DMS79 (cell line): ENCODE measurements at regions not wholly inside any gene's neighbourhood (a gene's known extent, or its start where the extent isn't known, plus 50 kb on each side); places are given as distances from the start of the nearest gene placed in this dataset.
A peak's percentile ranks its signal among the peaks of the same experiment; 100 is the strongest.

Experiments used
- DNase-seq: peaks from one replicate; lab custom pipeline; 2025; lab: John Stamatoyannopoulos, UW

DNA sequence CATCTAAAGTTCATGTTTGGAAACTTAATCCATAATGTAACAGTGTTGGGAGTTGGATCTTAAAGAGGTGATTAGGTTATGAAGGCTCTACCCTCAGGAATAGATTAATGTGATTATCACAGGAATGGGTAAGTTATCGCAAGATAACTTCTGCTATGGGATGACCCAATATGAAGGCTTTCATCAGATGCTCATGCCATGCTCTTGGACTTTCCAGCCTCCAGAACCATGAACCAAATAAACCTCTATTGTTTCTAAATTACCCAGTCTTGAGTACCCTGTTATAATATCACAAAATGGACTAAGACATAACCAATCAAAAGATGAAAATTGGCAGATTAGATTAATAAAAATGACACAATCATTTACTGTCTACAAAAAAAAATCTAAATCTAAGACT lies 906.9 kb upstream of the SOX9 start:
- DNase-seq = no peak

DNA sequence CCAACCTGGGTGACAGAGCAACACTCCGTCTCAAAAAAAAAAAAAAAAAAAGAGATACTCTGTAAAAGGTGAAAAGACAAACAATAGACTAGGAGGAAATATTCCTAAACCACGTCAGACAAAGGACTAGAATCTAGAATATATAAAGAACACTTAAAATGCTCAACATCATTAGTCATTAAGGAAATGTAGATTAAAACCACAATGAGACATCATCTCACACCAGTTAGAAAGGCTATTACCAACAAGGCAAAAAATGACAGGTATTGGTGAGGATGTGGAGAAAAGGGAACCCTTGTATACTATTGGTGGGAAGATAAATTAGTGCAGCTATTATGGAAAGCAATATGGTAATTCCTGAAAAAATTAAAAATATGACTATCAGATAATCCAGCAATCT lies 903.1 kb upstream of the SOX9 start:
- no peak for DNase-seq

DNA sequence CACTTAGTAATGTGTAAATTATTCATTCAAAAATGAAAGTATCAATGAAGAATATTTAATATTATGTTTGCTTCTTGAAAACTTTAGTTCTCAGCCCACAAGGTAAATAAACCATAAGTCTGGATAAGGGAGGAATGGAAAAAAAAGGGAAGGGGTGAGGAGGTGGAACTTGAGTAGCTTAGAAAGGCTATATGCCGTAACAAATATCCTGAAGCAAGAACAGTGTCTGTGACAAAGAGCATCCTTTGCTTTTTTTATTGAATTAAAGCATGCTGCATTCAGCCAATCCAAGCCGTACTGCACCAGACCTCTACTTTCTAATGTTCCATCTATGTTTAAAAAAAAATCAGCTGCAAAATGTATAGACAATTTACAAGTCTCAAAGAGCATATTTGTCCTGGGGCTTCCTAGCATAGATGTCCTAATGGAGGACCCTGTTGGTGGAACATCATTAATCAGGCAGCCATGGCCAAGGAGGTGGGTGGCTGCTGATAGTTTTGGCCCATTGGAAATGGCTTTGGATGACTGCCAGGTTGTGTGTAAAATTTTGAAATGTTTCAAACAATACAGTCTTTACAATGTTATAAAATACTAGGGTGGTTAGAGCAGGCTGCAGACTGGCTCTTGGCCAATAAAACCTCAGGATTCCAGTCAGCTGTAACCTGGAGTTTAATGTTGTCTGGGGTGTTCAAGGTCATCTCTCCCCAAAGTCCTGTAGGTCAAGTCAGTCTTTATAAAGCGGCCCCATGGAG lies 895.8 kb upstream of the SOX9 start:
- peak; percentile 57 for DNase-seq

DNA sequence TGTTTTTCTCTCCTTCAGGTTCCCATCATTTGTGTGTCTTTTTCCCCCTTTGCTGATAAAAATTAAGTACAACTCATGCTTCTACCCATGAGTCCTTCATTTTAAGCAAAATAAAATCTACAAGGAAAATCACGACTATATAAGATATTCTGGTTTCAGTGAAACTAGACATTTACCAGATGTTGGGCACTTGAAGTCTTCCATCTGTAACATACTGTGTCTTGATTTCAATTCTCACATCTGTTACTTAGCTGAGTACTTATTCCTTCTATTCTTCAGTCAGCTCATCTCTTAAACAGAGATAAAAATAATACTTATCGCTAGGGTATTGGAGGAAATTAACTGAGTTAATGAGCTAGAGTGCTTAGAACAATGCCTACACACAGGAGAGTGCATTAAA lies 893.0 kb upstream of the SOX9 start:
- no peak for DNase-seq

DNA sequence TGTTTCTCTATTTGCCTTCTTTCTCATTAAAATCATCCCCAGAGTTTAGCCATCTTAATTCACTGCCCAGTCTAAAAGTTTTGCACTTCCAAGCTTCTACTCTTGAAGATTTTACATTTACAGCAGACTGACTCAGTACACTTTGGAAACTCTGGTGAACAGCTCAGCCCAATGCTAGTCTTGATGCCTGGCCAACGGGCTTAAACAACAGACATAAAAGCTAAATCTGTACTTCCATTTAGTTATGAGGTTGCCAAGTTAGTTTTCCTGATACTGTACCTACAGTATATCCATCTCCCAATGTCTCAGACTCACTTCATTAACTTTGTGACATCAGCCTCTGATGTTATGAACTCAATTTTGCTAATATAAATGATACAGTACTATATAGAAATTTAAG lies 891.8 kb upstream of the SOX9 start:
- DNase-seq = no peak

DNA sequence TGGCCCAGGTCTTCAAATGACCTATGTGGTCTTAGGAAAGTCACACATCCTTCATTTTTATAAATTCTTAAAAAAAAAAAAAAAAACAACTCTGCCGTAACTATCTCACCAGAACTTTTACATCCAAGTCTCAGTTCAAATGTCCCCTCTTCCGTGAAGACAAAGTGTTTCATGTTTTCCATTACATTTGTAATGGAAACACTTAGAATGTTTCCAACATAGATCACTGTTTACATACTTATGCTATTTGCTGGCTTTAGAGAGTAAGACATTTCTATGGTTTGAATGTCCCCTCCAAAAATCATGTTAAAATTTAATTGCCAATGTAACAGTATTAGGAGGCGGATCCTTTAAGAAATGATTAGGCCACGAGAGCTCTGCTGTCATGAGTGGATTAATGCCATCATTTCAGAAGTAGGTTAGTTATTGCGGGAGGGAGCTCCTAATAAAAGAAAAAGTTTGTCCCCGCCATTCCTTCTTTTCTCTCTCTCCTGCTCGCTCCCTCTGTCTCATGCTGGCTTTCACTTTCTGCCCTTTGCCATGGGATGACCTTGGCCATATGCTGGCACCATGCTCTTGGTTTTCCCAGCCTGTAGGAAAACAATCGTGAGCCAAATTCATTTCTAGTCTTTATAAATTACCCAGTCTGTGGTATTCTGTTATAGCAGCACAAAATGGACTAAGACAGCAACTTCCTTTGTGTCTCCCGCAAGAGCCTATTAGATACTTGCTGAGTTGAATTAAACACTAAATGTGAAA lies 887.8 kb upstream of the SOX9 start:
- no peak for DNase-seq

DNA sequence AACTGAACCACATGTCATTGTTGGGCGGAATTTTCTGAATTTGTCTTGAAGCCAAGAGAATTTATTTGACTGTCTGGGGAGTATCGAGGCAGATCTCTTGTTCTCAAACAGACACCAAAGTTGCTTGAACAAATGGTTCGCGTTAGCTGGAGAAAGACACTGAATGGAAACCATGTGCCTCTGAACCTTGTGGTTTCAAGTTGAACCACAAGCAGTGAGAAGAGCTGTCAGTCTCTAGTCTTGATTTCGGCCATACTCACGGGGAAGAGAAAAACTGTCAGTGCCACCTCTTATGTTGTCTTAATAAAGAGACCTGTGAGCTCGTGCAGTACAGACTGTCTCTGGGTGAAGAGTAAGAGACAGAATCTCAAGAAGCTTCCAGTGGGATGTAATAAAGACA lies 886.5 kb upstream of the SOX9 start:
- DNase-seq = no peak

DNA sequence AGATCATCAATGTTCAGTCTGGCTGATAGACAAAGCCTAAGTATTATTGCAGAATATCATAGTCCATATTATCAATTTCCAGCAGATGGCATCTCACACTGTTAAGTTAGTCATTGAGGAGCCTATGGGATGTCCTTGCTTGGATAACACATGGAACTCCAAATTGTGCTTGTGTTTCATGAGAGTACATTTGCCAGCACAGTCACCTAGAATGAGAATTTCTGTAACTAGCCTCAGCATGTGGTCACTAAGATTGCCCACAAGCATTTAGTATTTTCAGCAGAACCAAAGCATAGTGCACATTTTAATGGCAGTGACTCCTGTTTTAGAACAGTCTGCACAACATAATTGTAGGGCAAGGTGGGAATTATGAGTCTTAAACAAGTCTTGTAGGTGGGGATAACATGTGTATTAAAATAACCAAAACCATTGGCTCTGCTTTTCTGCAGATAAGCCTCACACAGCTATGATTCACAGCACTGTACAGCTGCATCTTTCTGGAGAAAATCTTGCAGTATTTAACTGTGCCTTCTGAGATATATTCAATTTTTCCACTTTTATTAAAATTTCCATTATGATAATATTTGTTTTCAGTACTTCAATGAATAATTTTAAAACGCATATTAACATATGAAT lies 882.8 kb upstream of the SOX9 start:
- no peak for DNase-seq

DNA sequence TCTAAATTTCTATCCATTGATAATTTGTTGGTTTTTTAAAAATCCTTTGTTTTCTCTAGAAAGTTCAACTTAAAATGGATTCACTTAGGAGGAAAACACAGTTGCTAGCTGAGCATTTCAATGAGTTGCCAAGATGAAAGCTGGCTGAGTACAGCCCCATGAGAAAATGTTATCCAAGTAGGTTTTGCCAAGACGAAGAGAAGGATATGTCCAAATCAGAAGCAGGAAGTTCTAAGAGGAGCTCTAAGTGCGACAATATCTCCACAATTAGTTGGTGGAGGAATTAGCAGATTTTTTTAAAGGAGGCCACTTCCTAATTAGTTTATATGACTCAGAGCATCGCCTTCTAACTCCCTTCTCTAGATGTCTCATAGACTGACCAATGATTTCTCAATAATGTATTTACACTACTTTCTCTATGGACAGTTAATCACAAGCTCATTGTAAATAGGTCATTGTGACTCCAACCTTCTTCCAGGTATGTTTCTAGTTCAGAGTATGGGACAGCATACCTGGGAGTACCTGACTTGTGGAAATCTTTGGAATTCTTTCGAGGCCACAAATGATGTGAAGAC lies 873.3 kb upstream of the SOX9 start:
- DNase-seq = no peak

DNA sequence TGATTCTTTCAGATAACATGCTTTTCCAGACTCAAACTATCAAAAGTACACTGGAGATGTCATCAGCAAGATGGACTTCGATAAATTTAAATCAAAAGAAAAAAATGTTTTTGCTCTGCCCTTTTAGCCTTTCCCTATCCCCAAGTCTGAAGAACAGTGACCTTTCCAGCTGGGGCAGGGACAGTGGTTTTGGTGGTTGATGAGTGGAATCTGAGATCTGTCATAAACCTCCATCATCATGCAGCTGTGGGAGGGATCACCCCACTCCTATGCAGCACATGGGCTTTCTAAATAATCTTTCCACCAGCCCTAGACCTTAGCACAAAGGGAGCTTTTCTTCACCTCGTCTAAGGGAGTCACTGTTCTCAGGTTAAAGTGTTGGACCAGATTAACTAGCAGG lies 869.5 kb upstream of the SOX9 start:
- no peak for DNase-seq

DNA sequence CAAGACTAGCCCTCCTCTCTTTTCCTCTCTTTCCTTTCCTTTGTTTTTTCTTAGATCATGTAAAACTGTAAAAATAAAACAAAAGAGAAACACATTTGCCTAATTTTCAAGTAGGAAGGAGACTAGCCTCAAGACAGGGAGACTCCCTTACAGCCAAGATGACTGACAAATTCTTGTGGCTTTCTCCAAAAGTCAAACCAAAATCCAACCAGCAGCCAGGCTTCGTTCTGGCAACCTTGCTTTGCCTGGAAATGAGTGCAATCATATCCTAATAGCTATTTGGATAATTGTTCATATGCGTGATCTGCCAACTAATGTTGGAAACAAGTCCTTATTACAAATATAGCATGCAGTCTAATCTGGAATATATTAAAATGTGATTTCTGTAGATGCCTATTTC lies 868.9 kb upstream of the SOX9 start:
- DNase-seq = no peak

DNA sequence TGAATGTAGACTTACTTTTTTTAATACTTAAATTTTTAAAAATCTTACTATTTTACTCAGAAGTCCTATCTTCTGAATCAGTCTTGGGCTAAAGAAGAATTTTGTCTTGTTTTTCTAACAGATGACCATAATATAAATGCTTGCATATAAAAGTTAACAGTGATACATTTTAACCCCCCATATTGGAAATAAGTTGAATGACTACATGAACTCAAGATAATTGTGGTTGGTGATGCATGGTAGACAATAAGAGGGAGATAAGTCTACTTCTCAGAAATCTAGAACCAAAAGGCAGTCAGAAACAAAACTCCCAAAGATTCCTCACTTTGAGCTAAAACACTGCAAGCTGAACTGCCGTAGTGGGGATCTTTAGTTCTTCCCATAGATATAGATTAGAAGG lies 868.4 kb upstream of the SOX9 start:
- no peak for DNase-seq

DNA sequence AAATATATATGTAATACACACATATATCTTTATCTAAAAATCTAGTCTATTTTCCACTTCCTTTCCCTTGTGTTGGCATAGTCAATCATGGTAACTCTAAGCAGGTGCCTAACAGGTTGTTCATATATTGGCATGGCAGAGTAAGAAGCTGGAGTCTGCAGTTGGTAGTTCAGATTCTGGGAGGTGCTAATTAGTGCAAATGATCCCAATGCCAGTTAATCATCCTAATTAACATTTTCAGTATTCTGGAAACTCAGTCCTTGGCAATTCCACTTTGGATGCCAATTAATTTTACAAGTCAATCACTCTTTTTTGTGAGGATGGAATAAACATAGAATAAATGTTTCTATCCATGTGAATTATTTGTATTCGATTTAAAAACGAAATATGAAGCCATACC lies 863.7 kb upstream of the SOX9 start:
- no peak for DNase-seq

DNA sequence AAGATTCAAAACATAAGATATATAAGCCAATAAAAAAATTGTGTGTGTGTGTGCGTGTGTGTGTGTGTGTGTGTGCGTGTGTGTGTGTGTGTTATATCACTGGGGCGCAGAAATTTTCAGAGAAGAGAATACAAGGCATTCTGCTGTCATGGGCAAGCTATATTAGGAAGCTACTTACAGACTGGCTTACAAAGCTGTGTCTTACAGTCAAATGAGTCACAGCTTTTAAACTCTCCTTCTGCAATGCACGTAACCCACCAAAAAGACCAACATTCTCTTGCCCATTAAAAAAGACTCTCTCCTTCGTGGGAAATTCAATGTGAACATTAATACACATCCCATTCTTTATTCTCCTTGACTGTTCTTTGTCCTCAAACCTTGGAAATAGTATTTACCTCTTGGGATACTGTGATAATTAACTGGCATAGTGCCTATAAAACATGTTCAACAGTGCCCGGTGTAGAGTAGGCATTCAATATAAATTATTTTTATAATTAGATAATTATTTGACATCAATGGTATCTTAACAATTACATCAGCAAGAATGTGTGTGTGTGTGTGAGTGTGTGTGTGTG lies 860.4 kb upstream of the SOX9 start:
- DNase-seq = no peak

DNA sequence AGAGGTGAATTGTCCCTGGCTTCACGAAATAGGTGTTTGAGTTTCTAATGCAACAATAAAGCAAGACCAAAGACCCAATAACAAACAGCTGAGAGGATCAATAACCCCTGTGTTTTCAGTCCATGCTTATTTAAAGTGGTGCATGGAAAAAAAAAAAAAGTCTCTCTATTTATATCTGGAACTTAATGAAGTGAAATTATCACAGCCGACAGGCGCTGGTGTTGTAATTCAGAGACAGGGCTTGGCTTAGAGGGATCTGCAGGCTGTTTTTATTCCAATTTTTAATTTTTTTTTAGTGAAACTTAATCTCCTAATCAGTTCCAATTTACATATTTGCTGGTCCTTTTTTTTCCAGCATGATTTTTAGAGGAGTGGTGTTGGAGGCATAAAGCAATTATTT lies 858.2 kb upstream of the SOX9 start:
- no peak for DNase-seq

DNA sequence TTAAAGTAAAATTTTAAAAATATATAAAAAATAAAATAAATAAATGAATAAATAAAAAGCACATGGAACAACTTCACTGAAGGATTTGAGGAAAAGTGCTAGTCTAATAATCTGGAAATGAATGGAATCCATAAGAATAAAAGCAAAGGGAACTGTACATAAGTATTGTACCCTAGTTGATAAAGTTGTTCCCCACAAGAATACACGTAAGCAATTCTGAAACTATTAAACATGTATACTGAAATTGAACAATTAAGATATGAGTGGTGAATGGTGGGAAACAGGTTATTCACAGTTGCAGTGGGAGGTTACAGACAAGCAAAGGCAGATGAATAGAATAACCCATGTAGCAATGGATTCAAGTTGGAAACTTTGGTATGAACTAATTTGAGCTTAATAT lies 853.2 kb upstream of the SOX9 start:
- DNase-seq = no peak

DNA sequence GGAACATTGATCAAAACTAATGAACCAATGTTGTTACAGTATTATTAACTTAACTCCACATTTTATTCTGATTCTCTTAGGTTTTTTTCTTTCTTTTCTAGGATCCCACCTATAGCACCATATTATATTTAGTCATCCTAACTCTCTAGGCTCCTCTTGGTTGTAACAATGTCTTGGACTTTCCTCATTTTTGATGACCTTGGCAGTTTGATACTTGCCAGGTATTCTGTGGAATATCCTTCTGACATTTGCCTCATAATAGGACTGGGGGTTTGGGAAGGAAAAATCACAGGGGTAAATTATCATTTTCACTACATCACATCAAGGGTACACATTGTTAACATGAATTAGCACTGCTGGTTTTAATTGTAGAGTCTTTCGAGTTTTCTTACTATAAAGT lies 851.6 kb upstream of the SOX9 start:
- no peak for DNase-seq

DNA sequence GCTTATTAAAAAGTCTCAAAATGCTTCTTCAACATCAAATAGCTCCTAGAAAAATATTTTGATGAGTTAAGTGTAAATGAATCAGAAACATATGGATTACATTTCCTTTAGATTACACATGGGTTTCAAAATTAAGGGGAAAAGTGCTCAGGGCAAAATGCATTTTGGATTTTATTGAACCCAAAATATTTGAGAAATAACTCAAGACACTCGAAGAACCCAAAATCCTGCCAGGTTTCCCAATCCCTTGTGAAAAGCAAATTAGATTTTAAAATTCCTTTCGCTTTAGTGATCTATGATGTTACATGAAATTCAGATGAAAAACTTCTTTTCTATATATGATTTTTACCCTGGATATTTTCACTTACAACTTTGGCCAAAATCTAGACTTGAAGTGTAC lies 847.4 kb upstream of the SOX9 start:
- no peak for DNase-seq

DNA sequence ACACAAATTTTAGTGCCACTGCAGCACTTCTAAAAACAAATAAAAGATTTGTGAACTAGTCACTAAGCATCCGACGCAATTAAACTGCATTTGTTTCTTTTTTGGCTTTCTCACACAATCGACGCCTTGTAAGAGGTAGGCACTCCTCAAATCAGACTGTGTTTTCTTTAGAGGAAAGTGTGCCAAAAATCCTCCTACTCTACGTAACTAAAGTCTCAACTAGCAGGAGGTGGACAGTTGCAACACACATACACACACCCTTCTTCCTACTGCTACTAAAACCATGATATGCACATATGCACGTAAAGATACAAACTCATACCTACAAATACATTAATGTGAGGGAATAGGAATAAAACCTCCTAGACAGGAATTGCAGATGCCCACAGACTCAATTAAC lies 844.7 kb upstream of the SOX9 start:
- DNase-seq = no peak

DNA sequence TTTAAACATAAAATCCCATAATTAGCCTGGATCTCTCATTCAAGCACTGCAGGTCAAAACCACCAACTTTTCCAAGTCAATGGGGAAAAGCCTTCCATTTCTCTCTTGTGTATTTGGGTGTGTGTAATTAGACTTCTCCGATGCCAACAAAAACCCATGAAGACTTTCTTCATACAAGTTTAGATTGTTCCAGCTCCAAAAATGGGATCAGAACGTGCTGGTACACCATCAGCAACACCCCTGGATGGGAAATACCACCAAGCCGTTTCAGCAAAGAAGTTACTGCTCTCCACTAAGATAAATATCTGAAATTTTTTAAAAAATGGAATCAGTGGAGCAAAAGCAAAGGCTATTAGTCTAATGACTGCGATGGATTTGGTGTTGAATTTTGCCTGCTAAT lies 837.3 kb upstream of the SOX9 start:
- no peak for DNase-seq

DNA sequence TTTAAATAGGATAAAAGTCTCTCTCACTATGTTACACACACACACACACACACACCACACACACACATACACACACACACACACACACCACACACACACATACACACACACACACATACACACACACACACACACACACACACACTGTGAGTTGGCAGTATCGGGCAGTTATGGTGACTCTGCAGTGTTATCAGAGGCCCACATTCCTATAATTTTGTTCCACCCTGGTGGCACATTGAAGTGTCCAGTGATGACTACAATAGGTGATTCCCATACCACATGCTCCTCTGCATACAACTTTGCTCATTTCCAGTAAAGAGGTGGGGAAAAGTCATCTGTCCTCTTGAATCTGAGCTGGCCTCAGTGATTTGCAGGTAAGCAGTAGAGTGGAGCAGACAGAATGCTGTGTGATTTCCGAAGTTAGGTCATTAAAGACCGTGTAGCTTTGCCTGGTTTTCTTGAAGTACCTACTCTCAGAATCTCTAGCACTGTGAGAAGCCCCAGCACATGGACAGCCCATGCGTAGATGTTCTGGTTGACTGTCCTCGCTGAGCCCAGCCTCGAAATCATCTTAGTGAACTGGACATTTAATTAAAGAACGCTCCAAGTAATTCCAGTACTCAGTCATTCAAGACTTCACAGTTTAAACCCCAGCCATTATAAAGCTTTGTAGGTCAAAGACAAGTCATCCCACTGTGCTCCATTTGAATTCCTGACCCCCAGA lies 836.6 kb upstream of the SOX9 start:
- DNase-seq = no peak

DNA sequence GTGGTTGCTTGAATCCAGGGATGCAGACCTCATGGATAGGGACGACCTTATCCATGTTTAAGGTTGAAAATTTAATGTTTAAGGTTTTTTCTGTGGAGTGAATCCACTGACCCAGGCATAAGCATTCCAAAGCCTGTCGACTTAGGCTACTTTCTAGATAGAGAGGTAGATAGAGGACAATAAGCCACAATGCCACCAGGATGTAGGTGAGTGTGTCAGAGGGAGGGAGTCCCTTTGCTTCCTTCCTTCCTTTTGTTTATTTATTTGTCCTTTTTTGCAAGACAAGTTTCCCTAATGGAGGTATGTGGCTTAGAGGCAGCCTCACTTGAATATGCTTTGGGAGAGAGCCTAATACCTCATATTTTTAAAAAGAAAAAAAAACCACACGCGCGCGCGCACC lies 834.2 kb upstream of the SOX9 start:
- DNase-seq = no peak
